ENCODE measurements at regions not wholly inside any gene's neighbourhood (a gene's known extent, or its start where the extent isn't known, plus 50 kb on each side); places are given as distances from the start of the nearest gene placed in this dataset.

DNA sequence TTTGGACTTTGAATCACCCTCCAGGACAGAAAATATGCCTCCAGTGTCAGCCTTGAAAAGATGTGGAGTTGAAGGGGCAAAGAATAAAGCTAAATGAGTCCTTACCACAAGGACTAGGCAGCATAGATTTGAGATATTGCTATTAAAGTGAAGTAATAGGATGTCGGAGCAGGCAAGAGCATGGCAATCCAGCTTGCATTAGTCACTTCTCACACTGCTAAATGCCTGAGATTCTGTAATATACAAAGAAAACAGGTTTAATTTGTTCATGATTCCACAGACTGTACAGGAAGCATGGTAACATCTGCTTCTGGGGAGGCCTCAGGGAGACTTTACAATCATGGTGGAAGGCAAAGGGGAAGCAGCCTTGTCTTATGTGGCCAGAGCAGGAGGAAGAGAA lies 109.8 kb upstream of the PCDH7 start:
- no peak for DNase-seq

DNA sequence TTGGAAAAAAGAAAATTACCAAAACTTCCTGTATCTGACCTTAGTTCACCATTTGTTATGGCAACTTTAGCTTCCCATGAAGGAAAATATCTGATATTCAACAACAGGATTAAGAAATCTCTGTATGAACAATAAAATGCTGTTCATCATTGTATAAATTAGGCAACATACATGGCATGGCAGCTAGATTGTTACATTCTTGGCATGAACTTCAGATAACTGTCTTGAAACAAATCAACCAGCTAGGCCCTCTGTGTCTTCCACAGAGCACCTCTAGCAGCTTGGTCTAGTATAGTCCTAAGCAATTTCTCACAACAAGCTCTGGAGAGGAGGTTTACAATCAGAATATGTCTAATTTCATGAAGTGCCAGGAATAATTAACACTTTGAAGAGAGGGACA lies 105.4 kb upstream of the PCDH7 start:
- DNase-seq: no peak

DNA sequence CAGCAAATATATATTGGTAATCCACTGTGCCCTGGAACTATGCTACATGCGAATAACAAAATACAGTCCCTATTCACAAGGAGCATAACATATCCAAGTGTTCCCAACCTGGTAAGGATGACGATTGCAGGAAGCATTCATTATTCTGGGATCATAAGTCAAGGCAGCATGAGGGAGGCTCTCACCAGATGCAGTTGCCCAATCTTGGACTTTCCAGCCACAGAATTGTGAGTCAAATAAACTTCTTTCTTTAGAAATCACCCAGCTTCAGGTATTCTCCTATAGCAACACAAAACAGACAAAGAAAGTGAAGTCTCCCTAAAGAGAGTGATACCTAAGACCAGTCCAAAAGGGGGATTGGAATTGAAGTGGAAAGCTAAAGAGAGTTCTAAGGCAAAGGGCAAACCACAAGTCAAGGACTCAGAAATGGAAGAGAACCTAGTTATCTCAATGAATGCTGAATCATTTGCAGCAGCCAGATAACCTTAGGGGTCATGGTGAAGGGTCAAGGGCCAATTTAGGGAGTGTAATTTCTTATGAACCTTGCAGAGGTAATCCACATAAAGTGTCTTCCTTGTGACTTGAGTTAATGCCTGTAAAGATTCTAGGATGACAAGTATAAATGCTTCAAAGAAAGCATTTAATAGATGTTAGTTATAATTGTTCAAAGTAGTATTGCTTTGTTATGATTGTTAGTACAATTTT lies 103.1 kb upstream of the PCDH7 start:
- DNase-seq: peak; percentile 39

GRCh38 chr4:30617836-30618235 lies 102.3 kb upstream of the PCDH7 start:
- DNase-seq: no peak

GRCh38 chr4:30619679-30620078 lies 100.5 kb upstream of the PCDH7 start:
- DNase-seq: no peak

DNA sequence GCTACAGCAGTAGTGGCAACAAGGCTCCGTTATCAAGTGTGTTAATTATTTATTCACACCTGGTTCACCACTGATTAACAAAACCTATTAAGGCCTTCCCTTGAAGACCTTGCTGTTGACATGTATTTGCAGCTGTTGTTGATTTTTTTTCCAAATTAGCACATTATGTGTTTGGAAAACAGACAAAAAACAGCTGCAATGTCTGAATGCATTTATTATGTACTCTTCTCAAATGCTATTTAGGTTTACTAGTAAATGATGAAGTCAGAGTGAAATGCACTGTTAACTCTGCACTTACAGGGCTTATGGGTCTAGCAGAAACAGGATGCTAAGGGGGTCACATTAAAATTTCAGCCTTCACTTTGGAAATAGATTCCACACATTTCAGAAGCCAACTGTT lies 99.5 kb upstream of the PCDH7 start:
- no peak for DNase-seq

DNA sequence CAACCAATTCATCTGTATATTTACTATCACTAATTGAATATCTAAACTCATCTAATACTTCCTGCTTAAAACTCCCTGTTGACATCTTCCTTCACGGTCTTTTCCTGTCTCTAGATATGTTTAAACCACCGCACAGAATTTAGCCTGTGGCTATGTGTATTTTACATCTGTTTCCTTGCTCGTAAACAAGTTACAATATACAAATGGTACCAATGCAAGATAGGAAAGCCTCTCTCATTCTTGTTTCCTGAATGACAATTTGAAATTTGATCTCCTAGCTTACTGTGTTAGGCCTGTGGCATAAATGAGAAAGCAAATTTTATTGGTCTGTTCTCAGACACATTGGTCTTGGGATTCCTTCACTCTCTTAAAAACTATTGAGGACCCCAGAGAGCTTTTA lies 89.7 kb upstream of the PCDH7 start:
- no peak for DNase-seq

- DNase-seq: no peak
Measured at GRCh38 chr4:30632751-30633150, 87.4 kb upstream of the PCDH7 start.

GRCh38 chr4:30641345-30641744 lies 78.8 kb upstream of the PCDH7 start:
- no peak for DNase-seq

DNA sequence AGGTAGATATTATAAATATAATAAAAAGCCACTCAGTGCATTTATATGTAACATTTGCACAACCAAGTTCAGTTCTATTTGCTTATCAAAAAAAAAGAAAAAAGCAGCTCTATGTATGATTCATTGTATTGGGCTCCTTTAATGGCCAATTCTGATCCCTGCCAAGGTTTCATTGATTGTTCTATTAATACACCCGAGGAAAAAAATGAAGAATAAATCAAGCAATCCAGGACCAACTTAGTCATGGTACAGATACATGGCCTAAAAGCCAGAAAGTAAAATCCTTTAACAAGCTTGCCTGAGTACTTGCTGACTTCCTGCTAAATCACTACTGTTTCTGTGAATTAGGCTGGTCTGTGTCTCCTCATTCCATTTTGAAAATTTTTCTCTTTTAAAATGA lies 77.6 kb upstream of the PCDH7 start:
- no peak for DNase-seq

- no peak for DNase-seq
Measured at GRCh38 chr4:30653291-30653690, 66.9 kb upstream of the PCDH7 start.

- DNase-seq: no peak
Measured at GRCh38 chr4:30656828-30657227, 63.3 kb upstream of the PCDH7 start.

DNA sequence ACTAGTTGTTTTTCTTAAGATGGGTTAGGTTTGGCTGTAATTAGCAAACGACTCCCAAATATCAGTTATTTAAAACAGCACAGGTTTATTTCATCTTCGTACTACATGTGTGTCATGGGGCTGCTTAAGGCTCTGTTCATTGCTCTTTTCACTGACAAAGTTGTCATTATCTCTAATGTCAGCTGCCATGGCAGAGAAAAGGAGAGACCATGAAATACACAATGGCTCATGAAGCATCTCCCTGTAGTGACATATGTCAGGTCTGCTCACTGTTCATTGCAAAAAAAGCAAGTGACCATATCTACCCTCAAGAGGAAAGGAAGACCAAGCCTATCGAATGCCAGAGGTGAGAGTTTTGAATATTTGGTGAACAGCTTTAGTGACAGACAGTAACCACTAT lies 52.2 kb upstream of the PCDH7 start:
- DNase-seq: no peak

GRCh38 chr4:30670206-30670605 lies 50.0 kb upstream of the PCDH7 start:
- no peak for DNase-seq
